B cell (primary cell): ENCODE measurements at regions not wholly inside any gene's neighbourhood (a gene's known extent, or its start where the extent isn't known, plus 50 kb on each side); places are given as distances from the start of the nearest gene placed in this dataset.

ENCODE experiments used
- ATAC-seq: fragments of 200-7000 bp; cut with Tn5 transposase; one replicate; pipeline ENCODE4 v1.10.0; 2021; ENCODE audit warnings: low read depth, mild to moderate bottlenecking, moderate number of reproducible peaks, moderate library complexity
- CTCF ChIA-PET: fragments of 350-600 bp; sonication (Branson Sonifier 250); formaldehyde crosslinking; loops from one replicate; lab custom pipeline; 2021; ENCODE audit warnings: antibody characterized with exemption, inconsistent platforms; lab: Charles Lee
- POLR2A ChIA-PET: fragments of 350-600 bp; sonication (Branson Sonifier 250); formaldehyde crosslinking; loops from one replicate; lab custom pipeline; 2021; ENCODE audit warnings: antibody characterized with exemption; lab: Charles Lee
- DNase-seq: peaks from one replicate; pipeline ENCODE4 v3.0.0; 2013
- H2AFZ ChIP-seq: 2 replicates; pipeline ENCODE4 v1.6.1; 2012; ENCODE audit warnings: mild to moderate bottlenecking, low read depth, low read length; ENCODE audit not compliant: insufficient read depth, poor library complexity, severe bottlenecking
- H3K27ac ChIP-seq, 2 donors: 1 replicate in 1 of 2; 2 replicates in 1 of 2; pipeline ENCODE4 v1.5.1; 2012 to 2013; ENCODE audit warnings: low read length in 2 of 2, mild to moderate bottlenecking in 2 of 2, moderate library complexity in 1 of 2
- H3K27me3 ChIP-seq, 4 experiments: fragments of 200-600 bp in 1 of 4; sonication (generic) in 1 of 4; replicated peaks in 1 of 4; 1 replicate in 2 of 4; 2 replicates in 2 of 4; pipeline versions ENCODE4 v1.6.1 to v1.7.0; 2013 to 2016; ENCODE audit warnings: low read length in 3 of 4, mild to moderate bottlenecking in 2 of 4, mixed read lengths in 1 of 4, moderate library complexity in 1 of 4; ENCODE audit not compliant: insufficient read depth in 4 of 4, control insufficient read depth in 3 of 4; ENCODE audit errors: control extremely low read depth in 1 of 4
- H3K36me3 ChIP-seq, 2 experiments: replicated peaks in 1 of 2; 1 replicate in 1 of 2; 2 replicates in 1 of 2; pipeline versions ENCODE4 v1.6.1 to v1.7.1; 2013; ENCODE audit warnings: low read length in 1 of 2; ENCODE audit not compliant: insufficient read depth in 2 of 2, control insufficient read depth in 1 of 2; ENCODE audit errors: control extremely low read depth in 1 of 2, extremely low read depth in 1 of 2
- H3K4me1 ChIP-seq, 2 donors: fragments of 200-600 bp in 1 of 2; sonication (generic) in 1 of 2; 1 replicate in 1 of 2; 2 replicates in 1 of 2; pipeline versions ENCODE4 v1.5.1 to v1.6.1; 2013 to 2017; ENCODE audit warnings: low read length in 2 of 2; ENCODE audit not compliant: control insufficient read depth in 2 of 2, insufficient read depth in 2 of 2
- H3K4me2 ChIP-seq: replicated peaks from 2 replicates; pipeline ENCODE3; 2012; ENCODE audit warnings: mild to moderate bottlenecking, low read depth, low read length; ENCODE audit not compliant: poor library complexity, severe bottlenecking
- H3K4me3 ChIP-seq, 5 experiments: fragments of 200-600 bp in 1 of 5; sonication (generic) in 1 of 5; 1 replicate in 3 of 5; 2 replicates in 2 of 5; pipeline versions ENCODE4 v1.5.1 to v1.7.0; 2011 to 2016; ENCODE audit warnings: low read length in 4 of 5, mild to moderate bottlenecking in 4 of 5, low read depth in 2 of 5, control low read depth in 1 of 5, moderate library complexity in 1 of 5; ENCODE audit not compliant: insufficient read depth in 1 of 5; ENCODE audit errors: control extremely low read depth in 1 of 5, extremely low read depth in 1 of 5
- H3K79me2 ChIP-seq: fragments of 200-600 bp; sonication (generic); one replicate; pipeline ENCODE4 v1.6.0; 2016; ENCODE audit warnings: low read length; ENCODE audit not compliant: control insufficient read depth, insufficient read depth
- H3K9ac ChIP-seq: fragments of 200-600 bp; sonication (generic); 2 replicates; pipeline ENCODE4 v1.6.1; 2017; ENCODE audit warnings: mild to moderate bottlenecking, low read length, moderate library complexity
- H3K9me3 ChIP-seq, 3 donors: one replicate each; pipeline versions ENCODE4 v1.6.1 to v1.7.1; 2013; ENCODE audit warnings: low read length in 2 of 3; ENCODE audit not compliant: control insufficient read depth in 2 of 3, insufficient read depth in 1 of 3; ENCODE audit errors: control extremely low read depth in 1 of 3
- H4K20me1 ChIP-seq: 2 replicates; pipeline ENCODE4 v1.6.0; 2012; ENCODE audit warnings: mild to moderate bottlenecking, low read length; ENCODE audit not compliant: insufficient read depth, control insufficient read depth, poor library complexity, severe bottlenecking
- H3K27ac Mint-ChIP-seq: one replicate; pipeline ENCODE4 v1.8.0; 2021; ENCODE audit warnings: mixed read lengths
- H3K27me3 Mint-ChIP-seq: one replicate; pipeline ENCODE4 v1.8.0; 2021; ENCODE audit warnings: mixed read lengths
- H3K4me1 Mint-ChIP-seq: one replicate; pipeline ENCODE4 v1.8.0; 2021; ENCODE audit warnings: mixed read lengths
- H3K4me3 Mint-ChIP-seq: one replicate; pipeline ENCODE4 v1.8.0; 2021; ENCODE audit warnings: mixed read lengths
- H3K9me3 Mint-ChIP-seq: one replicate; pipeline ENCODE4 v1.8.0; 2022; ENCODE audit warnings: mixed read lengths; ENCODE audit not compliant: insufficient read depth
- EZH2 ChIP-seq: IDR thresholded peaks from 2 replicates; pipeline ENCODE4 v1.6.1; 2012; ENCODE audit warnings: borderline replicate concordance, low read depth, mild to moderate bottlenecking, moderate library complexity, low read length; ENCODE audit not compliant: insufficient read depth, poor library complexity, severe bottlenecking
- WGBS: methylation state at CpG from one replicate; pipeline ENCODE4 v1.1.5; 2013; ENCODE audit warnings: missing lambda C conversion rate; ENCODE audit not compliant: insufficient coverage; 5-methylcytosine and 5-hydroxymethylcytosine counted together
- intact Hi-C: fragments of 100-400 bp; cut with micrococcal nuclease; formaldehyde crosslinking; loops from one replicate; pipeline ENCODE4 v1.10.0; 2022
- TF ChIP-seq, protein P1 (sequence below): fragments of 200-600 bp; IDR thresholded peaks from one replicate; pipeline ENCODE4 v1.8.0; 2022; ENCODE audit warnings: antibody characterized with exemption, mild to moderate bottlenecking

DNA sequence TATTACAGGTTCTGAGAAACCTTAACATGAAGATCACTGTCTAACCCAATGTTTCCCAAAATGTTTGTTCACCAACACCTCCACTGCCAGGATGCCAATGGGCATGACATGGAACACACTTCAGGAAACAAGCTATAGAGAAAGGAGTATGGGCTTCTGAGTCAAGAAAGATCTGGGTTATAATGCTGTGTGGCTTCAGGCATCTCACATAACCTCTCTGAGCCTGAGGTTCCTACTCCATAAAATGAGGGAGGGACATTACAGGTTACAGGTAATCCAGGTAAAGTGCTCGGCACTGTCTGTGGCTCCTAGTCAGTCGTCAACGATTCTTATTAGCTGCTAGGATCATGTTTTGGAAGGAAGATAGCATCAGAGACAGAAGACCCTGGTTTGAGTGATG is 126.4 kb upstream of the SMAD3 start:
- H3K4me3 Mint-ChIP-seq: no peak overlapping the region
- peaks cover 8% of the 10 kb centered on the region for H3K27me3 Mint-ChIP-seq
- no peak overlapping the region for H3K4me3 ChIP-seq
- no peak for TF ChIP-seq EZH2
- TF ChIP-seq, protein P1, sequence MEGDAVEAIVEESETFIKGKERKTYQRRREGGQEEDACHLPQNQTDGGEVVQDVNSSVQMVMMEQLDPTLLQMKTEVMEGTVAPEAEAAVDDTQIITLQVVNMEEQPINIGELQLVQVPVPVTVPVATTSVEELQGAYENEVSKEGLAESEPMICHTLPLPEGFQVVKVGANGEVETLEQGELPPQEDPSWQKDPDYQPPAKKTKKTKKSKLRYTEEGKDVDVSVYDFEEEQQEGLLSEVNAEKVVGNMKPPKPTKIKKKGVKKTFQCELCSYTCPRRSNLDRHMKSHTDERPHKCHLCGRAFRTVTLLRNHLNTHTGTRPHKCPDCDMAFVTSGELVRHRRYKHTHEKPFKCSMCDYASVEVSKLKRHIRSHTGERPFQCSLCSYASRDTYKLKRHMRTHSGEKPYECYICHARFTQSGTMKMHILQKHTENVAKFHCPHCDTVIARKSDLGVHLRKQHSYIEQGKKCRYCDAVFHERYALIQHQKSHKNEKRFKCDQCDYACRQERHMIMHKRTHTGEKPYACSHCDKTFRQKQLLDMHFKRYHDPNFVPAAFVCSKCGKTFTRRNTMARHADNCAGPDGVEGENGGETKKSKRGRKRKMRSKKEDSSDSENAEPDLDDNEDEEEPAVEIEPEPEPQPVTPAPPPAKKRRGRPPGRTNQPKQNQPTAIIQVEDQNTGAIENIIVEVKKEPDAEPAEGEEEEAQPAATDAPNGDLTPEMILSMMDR: no peak
- H4K20me1 ChIP-seq: no peaks in the 10 kb centered on the region
- H3K27ac ChIP-seq: no peak overlapping the region
- intact Hi-C loops: no loop called here
- no peaks in the 10 kb centered on the region for H3K36me3 ChIP-seq
- DNase-seq (no peak), ATAC-seq (no peak)
- CTCF ChIA-PET: interaction anchor here (13.1 kb wide), 1 partner anchor 364 kb away, joined by 256 read pairs; no protein-coding TSS in a partner anchor
- H3K9me3 Mint-ChIP-seq: peaks cover 7% of the 10 kb centered on the region
- H3K4me1 Mint-ChIP-seq: no peaks in the 10 kb centered on the region
- no peaks in the 10 kb centered on the region for H3K79me2 ChIP-seq
- H3K4me1 ChIP-seq: peaks cover 0 to 12% of the 10 kb centered on the region in 2 donors
- H3K27me3 ChIP-seq: peaks cover 0 to 13% (median 2%) of the 10 kb centered on the region in 4 experiments
- peaks cover 0 to 31% (median 9%) of the 10 kb centered on the region in 3 donors for H3K9me3 ChIP-seq
- whole genome bisulfite sequencing: 97% methylated on average over 3 of the region's 3 CpGs
- no peak overlapping the region for H3K4me2 ChIP-seq
- POLR2A ChIA-PET: no interaction called here
- H2AFZ ChIP-seq: no peak overlapping the region
- H3K27ac Mint-ChIP-seq: no peak overlapping the region
- no peak overlapping the region for H3K9ac ChIP-seq

- H3K36me3 ChIP-seq: no peaks in the 10 kb centered on the region
- ChIA-PET CTCF (interaction anchor here (13.1 kb wide), 1 partner anchor 363 kb away, joined by 256 read pairs; no protein-coding TSS in a partner anchor), POLR2A (no interaction called here)
- 92% methylated on average over 4 of the region's 8 CpGs for WGBS
- H3K4me1 Mint-ChIP-seq: no peaks in the 10 kb centered on the region
- H3K9me3 Mint-ChIP-seq: peaks cover 4% of the 10 kb centered on the region
- no peak overlapping the region for H3K27ac ChIP-seq
- no peaks in the 10 kb centered on the region for H3K79me2 ChIP-seq
- no peak for DNase-seq
- H3K4me3 Mint-ChIP-seq: no peak overlapping the region
- H4K20me1 ChIP-seq: no peaks in the 10 kb centered on the region
- TF ChIP-seq, protein P1: no peak
- intact Hi-C loops: loop anchor here (10.0 kb wide), 1 partner anchor 265 kb away; no protein-coding TSS in a partner anchor
- no peak overlapping the region for H2AFZ ChIP-seq
- H3K27me3 ChIP-seq: peaks cover 0 to 8% (median 2%) of the 10 kb centered on the region in 4 experiments
- no peak overlapping the region for H3K4me3 ChIP-seq
- ATAC-seq: no peak
- no peak overlapping the region for H3K27ac Mint-ChIP-seq
- H3K4me1 ChIP-seq: peaks cover 0 to 12% of the 10 kb centered on the region in 2 donors
- peaks cover 5% of the 10 kb centered on the region for H3K27me3 Mint-ChIP-seq
- H3K4me2 ChIP-seq: no peak overlapping the region
- H3K9me3 ChIP-seq: peaks cover 0 to 26% (median 7%) of the 10 kb centered on the region in 3 donors
- H3K9ac ChIP-seq: no peak overlapping the region
Observed at GRCh38 chr15:66939451-66940023, 125.9 kb upstream of the SMAD3 start.
